Colonic mucosa (tissue), 4 donors: ENCODE measurements at regions not wholly inside any gene's neighbourhood (a gene's known extent, or its start where the extent isn't known, plus 50 kb on each side); places are given as distances from the start of the nearest gene placed in this dataset.

Experiments
- DNase-seq: peaks from one replicate; pipeline ENCODE4 v3.0.0-alpha.2; 2020
- H3K27ac ChIP-seq: fragments of 200-600 bp; one replicate; pipeline ENCODE4 v1.8.0; 2021
- H3K27me3 ChIP-seq: fragments of 200-600 bp; one replicate; pipeline ENCODE4 v1.8.0; 2021
- H3K36me3 ChIP-seq: fragments of 200-600 bp; one replicate; pipeline ENCODE4 v1.8.0; 2021
- H3K4me1 ChIP-seq: fragments of 200-600 bp; one replicate; pipeline ENCODE4 v1.8.0; 2021; ENCODE audit warnings: mild to moderate bottlenecking
- H3K4me3 ChIP-seq: fragments of 200-600 bp; one replicate; pipeline ENCODE4 v1.8.0; 2021
- H3K9ac ChIP-seq, 2 donors: one replicate each; pipeline ENCODE4 v1.7.0; 2013; ENCODE audit warnings: control low read depth in 2 of 2, low read depth in 2 of 2, low read length in 2 of 2
- H3K9me3 ChIP-seq: fragments of 200-600 bp; one replicate; pipeline ENCODE4 v1.8.0; 2021
- intact Hi-C: fragments of 100-400 bp; cut with DNase I; formaldehyde crosslinking; loops from one replicate; pipeline ENCODE4 v1.14.1; 2022
- TF ChIP-seq, protein P1 (sequence below): fragments of 200-600 bp; IDR thresholded peaks from one replicate; pipeline ENCODE4 v1.8.0; 2022; ENCODE audit warnings: antibody characterized with exemption, mild to moderate bottlenecking
- donor health status: healthy.
- donor health status: DM: no; HTN: no; CAD: no.
- donor health status: DM: no; HTN: no; CAD: no.

DNA sequence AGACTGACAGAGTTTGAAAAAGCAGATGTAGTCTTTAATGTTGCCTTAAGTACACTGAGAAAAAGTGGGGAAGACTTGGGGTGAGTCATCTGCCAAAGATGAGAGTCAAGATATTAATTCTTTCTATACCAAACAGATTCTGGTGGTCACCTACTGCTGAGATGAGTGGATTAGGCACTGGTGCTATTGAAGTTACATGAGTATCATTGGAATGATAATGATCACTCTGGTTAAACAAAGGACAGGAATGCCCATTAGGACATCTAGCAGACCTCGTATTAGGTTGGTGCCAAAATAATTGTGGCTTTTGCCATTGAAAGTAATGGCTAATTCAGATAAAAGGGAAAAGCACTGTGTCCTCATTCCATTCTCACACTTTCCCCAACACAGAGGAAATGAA, 1588.9 kb downstream of the KCNT2 start:
- no peaks in the 10 kb centered on the region for H3K27me3 ChIP-seq
- intact Hi-C loops: no loop called here
- TF ChIP-seq, protein P1, sequence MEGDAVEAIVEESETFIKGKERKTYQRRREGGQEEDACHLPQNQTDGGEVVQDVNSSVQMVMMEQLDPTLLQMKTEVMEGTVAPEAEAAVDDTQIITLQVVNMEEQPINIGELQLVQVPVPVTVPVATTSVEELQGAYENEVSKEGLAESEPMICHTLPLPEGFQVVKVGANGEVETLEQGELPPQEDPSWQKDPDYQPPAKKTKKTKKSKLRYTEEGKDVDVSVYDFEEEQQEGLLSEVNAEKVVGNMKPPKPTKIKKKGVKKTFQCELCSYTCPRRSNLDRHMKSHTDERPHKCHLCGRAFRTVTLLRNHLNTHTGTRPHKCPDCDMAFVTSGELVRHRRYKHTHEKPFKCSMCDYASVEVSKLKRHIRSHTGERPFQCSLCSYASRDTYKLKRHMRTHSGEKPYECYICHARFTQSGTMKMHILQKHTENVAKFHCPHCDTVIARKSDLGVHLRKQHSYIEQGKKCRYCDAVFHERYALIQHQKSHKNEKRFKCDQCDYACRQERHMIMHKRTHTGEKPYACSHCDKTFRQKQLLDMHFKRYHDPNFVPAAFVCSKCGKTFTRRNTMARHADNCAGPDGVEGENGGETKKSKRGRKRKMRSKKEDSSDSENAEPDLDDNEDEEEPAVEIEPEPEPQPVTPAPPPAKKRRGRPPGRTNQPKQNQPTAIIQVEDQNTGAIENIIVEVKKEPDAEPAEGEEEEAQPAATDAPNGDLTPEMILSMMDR: no peak
- no peak overlapping the region for H3K4me3 ChIP-seq
- no peaks in the 10 kb centered on the region for H3K9me3 ChIP-seq
- no peak for DNase-seq
- H3K4me1 ChIP-seq: no peaks in the 10 kb centered on the region
- H3K9ac ChIP-seq: no peak overlapping the region
- H3K36me3 ChIP-seq: no peaks in the 10 kb centered on the region
- H3K27ac ChIP-seq: no peak overlapping the region

DNA sequence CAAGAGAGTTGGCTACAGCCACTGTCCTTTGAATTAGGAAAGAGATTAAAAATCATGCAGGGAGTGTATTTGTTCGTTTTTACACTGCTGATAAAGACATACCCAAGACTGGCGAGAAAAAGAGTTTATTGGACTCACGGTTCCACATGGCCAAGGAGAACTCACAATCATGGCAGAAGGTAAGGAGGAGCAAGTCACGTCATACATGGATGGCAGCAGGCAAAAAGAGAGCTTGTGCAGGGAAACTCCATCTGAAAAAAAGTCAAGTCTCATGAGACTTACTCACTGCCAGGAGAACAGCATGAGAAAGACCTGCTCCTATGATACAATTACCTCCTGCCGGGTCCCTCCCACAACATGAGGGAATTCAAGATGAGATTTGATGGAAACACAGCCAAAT, 1595.2 kb downstream of the KCNT2 start:
- DNase-seq: no peak
- H3K27me3 ChIP-seq: no peaks in the 10 kb centered on the region
- H3K36me3 ChIP-seq: no peaks in the 10 kb centered on the region
- intact Hi-C loops: no loop called here
- H3K4me3 ChIP-seq: no peak overlapping the region
- H3K9ac ChIP-seq: no peak overlapping the region
- H3K9me3 ChIP-seq: no peaks in the 10 kb centered on the region
- H3K27ac ChIP-seq: no peak overlapping the region
- H3K4me1 ChIP-seq: no peaks in the 10 kb centered on the region
- TF ChIP-seq, protein P1: no peak

DNA sequence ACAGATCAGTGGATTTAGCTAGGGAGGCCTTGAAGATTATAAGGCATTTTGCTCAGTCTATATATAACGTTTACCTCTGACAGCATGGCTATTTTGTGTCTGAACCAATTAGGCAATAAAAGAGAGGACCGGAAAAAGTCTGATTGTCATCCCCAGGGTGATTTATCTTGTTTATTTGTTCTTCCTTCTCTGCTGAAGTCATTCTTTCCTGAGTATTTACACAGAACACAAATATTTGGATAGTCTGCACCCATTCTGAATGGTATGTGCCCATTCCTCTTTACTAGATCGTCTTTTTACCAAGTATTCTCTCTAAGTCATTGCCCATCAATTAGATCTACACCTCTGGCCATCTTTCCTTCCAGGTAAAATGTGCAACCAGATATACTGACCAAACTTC, 1602.9 kb downstream of the KCNT2 start:
- H3K27me3 ChIP-seq: no peaks in the 10 kb centered on the region
- intact Hi-C loops: no loop called here
- H3K9ac ChIP-seq: no peak overlapping the region
- no peak overlapping the region for H3K4me3 ChIP-seq
- H3K4me1 ChIP-seq: no peaks in the 10 kb centered on the region
- no peak for DNase-seq
- H3K27ac ChIP-seq: no peak overlapping the region
- TF ChIP-seq, protein P1: no peak
- H3K36me3 ChIP-seq: no peaks in the 10 kb centered on the region
- no peaks in the 10 kb centered on the region for H3K9me3 ChIP-seq

DNA sequence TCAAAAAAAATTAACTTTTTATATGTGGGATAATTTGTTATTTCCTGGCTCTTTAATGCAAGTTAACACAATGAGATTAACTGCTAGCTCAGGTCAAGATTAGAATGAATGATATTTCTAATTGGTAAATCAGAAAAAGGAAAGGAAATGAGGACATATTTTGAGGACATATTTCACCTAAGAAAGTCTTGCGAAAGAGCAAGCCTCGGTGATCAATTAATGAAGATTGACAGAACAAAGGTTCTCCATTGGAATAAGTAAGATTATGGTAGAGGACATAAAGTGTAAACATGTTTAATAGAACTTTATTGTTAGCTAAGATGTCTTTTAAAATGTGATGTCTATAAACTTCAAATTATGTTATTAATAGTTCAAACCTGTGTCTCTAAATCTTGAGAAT, 1617.8 kb downstream of the KCNT2 start:
- no peak overlapping the region for H3K27ac ChIP-seq
- intact Hi-C loops: no loop called here

DNA sequence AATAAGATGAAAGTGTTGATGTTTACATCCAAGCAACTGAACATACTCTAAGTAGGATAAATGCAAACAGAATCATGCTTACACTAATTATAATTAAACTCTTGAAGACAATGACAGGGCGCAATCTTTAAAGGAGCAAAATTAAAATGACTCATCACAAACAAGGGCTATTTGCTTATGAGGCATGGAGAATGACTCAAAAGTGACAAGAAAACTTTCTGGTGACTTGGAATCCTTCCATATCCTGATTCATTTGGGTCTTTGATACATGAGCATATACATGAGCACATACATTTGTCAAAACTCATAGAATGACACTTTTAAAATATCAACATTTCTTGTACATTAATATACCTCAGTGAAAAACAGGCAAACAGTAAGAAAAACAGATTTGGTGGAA, 1632.3 kb downstream of the KCNT2 start:
- Histone ChIP-seq H3K36me3 (no peaks in the 10 kb centered on the region), H3K27ac (no peak overlapping the region), H3K9me3 (no peaks in the 10 kb centered on the region), H3K4me1 (no peaks in the 10 kb centered on the region), H3K27me3 (no peaks in the 10 kb centered on the region), H3K4me3 (no peak overlapping the region), H3K9ac (no peak overlapping the region)
- DNase-seq: no peak
- intact Hi-C loops: no loop called here
- TF ChIP-seq, protein P1: no peak

More for the DNA sequence above, 1617.8 kb downstream of the KCNT2 start:
- no peak overlapping the region for H3K9ac ChIP-seq
- DNase-seq: no peak
- H3K4me1 ChIP-seq: no peaks in the 10 kb centered on the region
- TF ChIP-seq, protein P1: no peak
- H3K4me3 ChIP-seq: no peak overlapping the region
- H3K36me3 ChIP-seq: no peaks in the 10 kb centered on the region
- no peaks in the 10 kb centered on the region for H3K9me3 ChIP-seq
- no peaks in the 10 kb centered on the region for H3K27me3 ChIP-seq

DNA sequence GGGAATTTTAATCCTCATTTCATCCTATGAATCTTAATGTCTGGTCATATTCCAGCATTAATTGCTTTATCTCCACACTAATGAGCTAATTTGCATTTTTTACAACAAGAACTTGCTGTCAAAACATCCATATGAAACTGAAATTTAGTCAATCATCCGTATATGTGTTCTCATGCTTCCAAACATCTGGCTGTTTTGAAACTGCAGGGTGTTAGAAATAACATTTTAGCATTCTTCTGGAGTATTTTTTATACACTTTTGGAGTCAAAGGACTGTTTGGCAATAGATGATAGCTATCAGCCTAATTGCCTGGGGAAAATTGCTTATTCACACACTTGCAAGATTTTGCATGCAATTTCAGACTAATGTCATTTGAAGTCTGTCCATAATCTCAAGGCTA, 1639.3 kb downstream of the KCNT2 start:
- DNase-seq: no peak
- Histone ChIP-seq H3K27me3 (no peaks in the 10 kb centered on the region), H3K4me3 (no peak overlapping the region), H3K9me3 (no peaks in the 10 kb centered on the region), H3K36me3 (no peaks in the 10 kb centered on the region), H3K9ac (no peak overlapping the region), H3K4me1 (no peaks in the 10 kb centered on the region), H3K27ac (no peak overlapping the region)
- TF ChIP-seq, protein P1: no peak
- intact Hi-C loops: no loop called here
